ENCODE measurements at regions not wholly inside any gene's neighbourhood (a gene's known extent, or its start where the extent isn't known, plus 50 kb on each side); places are given as distances from the start of the nearest gene placed in this dataset.

GRCh38 chr14:54138354-54139038 lies 181.9 kb upstream of the BMP4 start:
- DNase-seq (ENCODE audit: low read depth), result no peak
- no peak for TF ChIP-seq CTCF (IDR thresholded peaks at IDR 0.05; ENCODE audit: insufficient read depth, low read length, poor library complexity, severe bottlenecking)
- H3K36me3 ChIP-seq (ENCODE audit: control insufficient read depth, insufficient read depth, low read length), result no peaks in the 10 kb centered on the region
- H3K4me3 ChIP-seq (ENCODE audit: low read depth, low read length), result no peak overlapping the region
- no peaks in the 10 kb centered on the region for H3K27me3 ChIP-seq (ENCODE audit: control insufficient read depth, insufficient read depth, low read length)

GRCh38 chr14:54140551-54140950 lies 183.9 kb upstream of the BMP4 start:
- Histone ChIP-seq H3K27me3 (ENCODE audit: control insufficient read depth, insufficient read depth, low read length) (no peaks in the 10 kb centered on the region), H3K4me3 (ENCODE audit: low read depth, low read length) (no peak overlapping the region), H3K36me3 (ENCODE audit: control insufficient read depth, insufficient read depth, low read length) (no peaks in the 10 kb centered on the region)
- no peak for TF ChIP-seq CTCF (IDR thresholded peaks at IDR 0.05; ENCODE audit: insufficient read depth, low read length, poor library complexity, severe bottlenecking)
- DNase-seq (ENCODE audit: low read depth), result no peak

- H3K36me3 ChIP-seq (ENCODE audit: control insufficient read depth, insufficient read depth, low read length), result no peaks in the 10 kb centered on the region
- H3K4me3 ChIP-seq (ENCODE audit: low read depth, low read length), result no peak overlapping the region
- no peak for TF ChIP-seq CTCF (IDR thresholded peaks at IDR 0.05; ENCODE audit: insufficient read depth, low read length, poor library complexity, severe bottlenecking)
- no peak for DNase-seq (ENCODE audit: low read depth)
- no peaks in the 10 kb centered on the region for H3K27me3 ChIP-seq (ENCODE audit: control insufficient read depth, insufficient read depth, low read length)
Measured at GRCh38 chr14:54146601-54147000, 190.0 kb upstream of the BMP4 start.

GRCh38 chr14:54147282-54147681 lies 190.7 kb upstream of the BMP4 start:
- Histone ChIP-seq H3K27me3 (ENCODE audit: control insufficient read depth, insufficient read depth, low read length) (no peaks in the 10 kb centered on the region), H3K4me3 (ENCODE audit: low read depth, low read length) (no peak overlapping the region), H3K36me3 (ENCODE audit: control insufficient read depth, insufficient read depth, low read length) (no peaks in the 10 kb centered on the region)
- DNase-seq (ENCODE audit: low read depth), result no peak
- TF ChIP-seq CTCF (IDR thresholded peaks at IDR 0.05; ENCODE audit: insufficient read depth, low read length, poor library complexity, severe bottlenecking), result no peak

- TF ChIP-seq CTCF (IDR thresholded peaks at IDR 0.05; ENCODE audit: insufficient read depth, low read length, poor library complexity, severe bottlenecking), result no peak
Measured at GRCh38 chr14:54147758-54148157, 191.1 kb upstream of the BMP4 start.

GRCh38 chr14:54148251-54148650 lies 191.6 kb upstream of the BMP4 start:
- no peak for TF ChIP-seq CTCF (IDR thresholded peaks at IDR 0.05; ENCODE audit: insufficient read depth, low read length, poor library complexity, severe bottlenecking)
- DNase-seq (ENCODE audit: low read depth), result no peak
- Histone ChIP-seq H3K36me3 (ENCODE audit: control insufficient read depth, insufficient read depth, low read length) (no peaks in the 10 kb centered on the region), H3K4me3 (ENCODE audit: low read depth, low read length) (no peak overlapping the region), H3K27me3 (ENCODE audit: control insufficient read depth, insufficient read depth, low read length) (no peaks in the 10 kb centered on the region)

More at GRCh38 chr14:54147758-54148157, 191.1 kb upstream of the BMP4 start:
- no peak for DNase-seq (ENCODE audit: low read depth)
- Histone ChIP-seq H3K27me3 (ENCODE audit: control insufficient read depth, insufficient read depth, low read length) (no peaks in the 10 kb centered on the region), H3K36me3 (ENCODE audit: control insufficient read depth, insufficient read depth, low read length) (no peaks in the 10 kb centered on the region), H3K4me3 (ENCODE audit: low read depth, low read length) (no peak overlapping the region)
